ENCODE measurements at regions not wholly inside any gene's neighbourhood (a gene's known extent, or its start where the extent isn't known, plus 50 kb on each side); places are given as distances from the start of the nearest gene placed in this dataset.

- TF ChIP-seq POLR2AphosphoS5 (IDR thresholded peaks at IDR 0.05) (no peak), CTCF (IDR thresholded peaks at IDR 0.05 in 8 of 11, conservative IDR thresholded peaks at IDR 0.05 in 3 of 11) (no peak)
These were observed 78.0 kb upstream of the GTSF1L start for GRCh38 chr20:43804781-43805180.

All from spleen (tissue), 7 donors.